Ishikawa (cell line): ENCODE measurements at regions not wholly inside any gene's neighbourhood (a gene's known extent, or its start where the extent isn't known, plus 50 kb on each side); places are given as distances from the start of the nearest gene placed in this dataset.
A peak's percentile ranks its signal among the peaks of the same experiment; 100 is the strongest.

Experiments used
- CEBPB ChIP-seq: IDR thresholded peaks from 2 replicates; pipeline ENCODE4 v1.6.1; 2012
- CREB1 ChIP-seq: IDR thresholded peaks from 2 replicates; pipeline ENCODE4 v1.6.1; 2012; ENCODE audit warnings: low read depth
- EGR1 ChIP-seq: IDR thresholded peaks from 2 replicates; pipeline ENCODE4 v1.6.1; 2012
- EP300 ChIP-seq: IDR thresholded peaks from 2 replicates; pipeline ENCODE4 v1.6.1; 2012; ENCODE audit warnings: borderline replicate concordance
- RAD21 ChIP-seq: IDR thresholded peaks from 2 replicates; pipeline ENCODE4 v1.6.1; 2012; ENCODE audit warnings: low read depth
- TAF1 ChIP-seq: IDR thresholded peaks from 2 replicates; pipeline ENCODE4 v1.6.1; 2012; ENCODE audit warnings: low read depth, mild to moderate bottlenecking
- TF ChIP-seq, protein P1 (sequence below): IDR thresholded peaks from 2 replicates; pipeline ENCODE4 v1.6.1; 2012; ENCODE audit warnings: low read depth, mild to moderate bottlenecking
- TF ChIP-seq, protein P2 (sequence below): IDR thresholded peaks from 2 replicates; pipeline ENCODE4 v1.6.1; 2012

GRCh38 chr9:69981686-69982445 lies 61.8 kb upstream of the MAMDC2 start:
- TF ChIP-seq RAD21 (no peak), TAF1 (no peak), EGR1 (no peak), EP300 (no peak), CEBPB (no peak), CREB1 (no peak)
- TF ChIP-seq, protein P1, sequence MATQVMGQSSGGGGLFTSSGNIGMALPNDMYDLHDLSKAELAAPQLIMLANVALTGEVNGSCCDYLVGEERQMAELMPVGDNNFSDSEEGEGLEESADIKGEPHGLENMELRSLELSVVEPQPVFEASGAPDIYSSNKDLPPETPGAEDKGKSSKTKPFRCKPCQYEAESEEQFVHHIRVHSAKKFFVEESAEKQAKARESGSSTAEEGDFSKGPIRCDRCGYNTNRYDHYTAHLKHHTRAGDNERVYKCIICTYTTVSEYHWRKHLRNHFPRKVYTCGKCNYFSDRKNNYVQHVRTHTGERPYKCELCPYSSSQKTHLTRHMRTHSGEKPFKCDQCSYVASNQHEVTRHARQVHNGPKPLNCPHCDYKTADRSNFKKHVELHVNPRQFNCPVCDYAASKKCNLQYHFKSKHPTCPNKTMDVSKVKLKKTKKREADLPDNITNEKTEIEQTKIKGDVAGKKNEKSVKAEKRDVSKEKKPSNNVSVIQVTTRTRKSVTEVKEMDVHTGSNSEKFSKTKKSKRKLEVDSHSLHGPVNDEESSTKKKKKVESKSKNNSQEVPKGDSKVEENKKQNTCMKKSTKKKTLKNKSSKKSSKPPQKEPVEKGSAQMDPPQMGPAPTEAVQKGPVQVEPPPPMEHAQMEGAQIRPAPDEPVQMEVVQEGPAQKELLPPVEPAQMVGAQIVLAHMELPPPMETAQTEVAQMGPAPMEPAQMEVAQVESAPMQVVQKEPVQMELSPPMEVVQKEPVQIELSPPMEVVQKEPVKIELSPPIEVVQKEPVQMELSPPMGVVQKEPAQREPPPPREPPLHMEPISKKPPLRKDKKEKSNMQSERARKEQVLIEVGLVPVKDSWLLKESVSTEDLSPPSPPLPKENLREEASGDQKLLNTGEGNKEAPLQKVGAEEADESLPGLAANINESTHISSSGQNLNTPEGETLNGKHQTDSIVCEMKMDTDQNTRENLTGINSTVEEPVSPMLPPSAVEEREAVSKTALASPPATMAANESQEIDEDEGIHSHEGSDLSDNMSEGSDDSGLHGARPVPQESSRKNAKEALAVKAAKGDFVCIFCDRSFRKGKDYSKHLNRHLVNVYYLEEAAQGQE: no peak
- TF ChIP-seq, protein P2, sequence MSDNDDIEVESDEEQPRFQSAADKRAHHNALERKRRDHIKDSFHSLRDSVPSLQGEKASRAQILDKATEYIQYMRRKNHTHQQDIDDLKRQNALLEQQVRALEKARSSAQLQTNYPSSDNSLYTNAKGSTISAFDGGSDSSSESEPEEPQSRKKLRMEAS: 0 out of 2 replicates have a peak, but pooled peaks have one; percentile 16
